ENCODE measurements at regions not wholly inside any gene's neighbourhood (a gene's known extent, or its start where the extent isn't known, plus 50 kb on each side); places are given as distances from the start of the nearest gene placed in this dataset.

DNA sequence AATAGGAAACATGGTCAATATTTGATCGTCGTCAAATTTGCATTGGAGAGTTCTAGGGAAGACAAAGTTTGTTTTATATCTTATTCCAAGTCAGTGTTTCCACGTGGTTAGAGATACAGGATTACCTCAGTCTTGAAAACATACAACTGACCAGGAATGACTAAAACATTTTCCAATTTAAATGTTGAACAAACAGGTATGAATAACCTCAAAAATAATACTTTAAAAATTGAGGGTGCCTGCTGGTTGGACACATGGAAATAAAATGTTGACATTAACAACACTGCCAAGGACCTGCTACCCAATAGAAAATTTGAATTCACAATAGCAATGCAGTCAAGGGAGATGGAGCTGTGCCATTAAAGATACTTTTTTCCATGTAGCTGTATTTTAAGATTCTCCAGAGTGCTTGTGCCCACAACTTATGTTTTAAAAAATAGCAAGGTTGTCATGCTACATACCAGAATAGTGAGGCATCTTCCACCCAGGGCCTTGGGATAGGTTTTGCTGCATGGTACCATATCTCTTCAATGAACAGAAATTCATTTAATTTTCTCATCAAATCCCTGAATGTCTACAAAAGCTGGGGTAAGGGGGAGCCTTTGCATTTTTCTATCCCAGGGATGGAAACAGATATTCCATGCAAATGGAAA lies 260.8 kb downstream of the EFNB2 start:
- no peak for DNase-seq (ENCODE audit: low read depth in 4 of 6, low spot score in 6 of 6)
- Histone ChIP-seq H3K9me3 (ENCODE audit: control insufficient read depth, insufficient read depth, low read length) (no peaks in the 10 kb centered on the region), H3K4me1 (ENCODE audit: control insufficient read depth, insufficient read depth, low read length) (no peaks in the 10 kb centered on the region), H3K27ac (ENCODE audit: low read depth, low read length) (no peak overlapping the region), H3K4me3 (ENCODE audit: low read depth, low read length) (no peak overlapping the region), H3K27me3 (ENCODE audit: control insufficient read depth, insufficient read depth, low read length) (no peaks in the 10 kb centered on the region), H3K36me3 (ENCODE audit: control insufficient read depth, insufficient read depth, low read length) (no peaks in the 10 kb centered on the region)
- WGBS (ENCODE audit: insufficient coverage), result no CpG with 5 or more reads among the region's 3 CpGs

DNA sequence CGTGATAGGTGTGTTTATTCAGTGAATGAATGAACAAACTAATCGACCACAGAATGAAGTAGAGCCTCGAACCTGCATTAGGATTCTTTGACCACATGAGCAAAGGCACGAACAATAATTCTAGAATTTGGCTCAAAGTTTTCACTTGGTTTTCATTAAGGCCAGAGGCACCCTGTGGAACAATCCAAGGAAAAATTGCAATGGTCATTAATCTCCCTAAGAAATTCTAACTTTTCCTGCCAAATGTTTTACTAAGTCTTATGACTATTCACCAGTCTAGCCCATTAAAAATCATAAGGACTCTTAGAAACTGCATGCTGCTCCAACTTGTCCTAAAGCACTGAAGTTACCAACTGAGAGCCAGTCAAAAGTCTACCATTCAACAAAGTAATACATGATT lies 271.7 kb downstream of the EFNB2 start:
- DNase-seq (ENCODE audit: low read depth in 4 of 6, low spot score in 6 of 6), result no peak
- 97% methylated on average over 4 of the region's 4 CpGs for WGBS (ENCODE audit: insufficient coverage)
- no peaks in the 10 kb centered on the region for H3K36me3 ChIP-seq (ENCODE audit: control insufficient read depth, insufficient read depth, low read length)

GRCh38 chr13:106262886-106263285 lies 272.6 kb downstream of the EFNB2 start:
- DNase-seq (ENCODE audit: low read depth in 4 of 6, low spot score in 6 of 6), result no peak
- Histone ChIP-seq H3K4me1 (ENCODE audit: control insufficient read depth, insufficient read depth, low read length) (no peaks in the 10 kb centered on the region), H3K4me3 (ENCODE audit: low read depth, low read length) (no peak overlapping the region), H3K27ac (ENCODE audit: low read depth, low read length) (no peak overlapping the region), H3K36me3 (ENCODE audit: control insufficient read depth, insufficient read depth, low read length) (no peaks in the 10 kb centered on the region), H3K27me3 (ENCODE audit: control insufficient read depth, insufficient read depth, low read length) (no peaks in the 10 kb centered on the region), H3K9me3 (ENCODE audit: control insufficient read depth, insufficient read depth, low read length) (peaks cover 5% of the 10 kb centered on the region)
- 90% methylated on average over 7 of the region's 8 CpGs for WGBS (ENCODE audit: insufficient coverage)

More for the DNA sequence above, 271.7 kb downstream of the EFNB2 start:
- Histone ChIP-seq H3K4me1 (ENCODE audit: control insufficient read depth, insufficient read depth, low read length) (no peaks in the 10 kb centered on the region), H3K4me3 (ENCODE audit: low read depth, low read length) (no peak overlapping the region), H3K27me3 (ENCODE audit: control insufficient read depth, insufficient read depth, low read length) (no peaks in the 10 kb centered on the region), H3K9me3 (ENCODE audit: control insufficient read depth, insufficient read depth, low read length) (peaks cover 5% of the 10 kb centered on the region), H3K27ac (ENCODE audit: low read depth, low read length) (no peak overlapping the region)

DNA sequence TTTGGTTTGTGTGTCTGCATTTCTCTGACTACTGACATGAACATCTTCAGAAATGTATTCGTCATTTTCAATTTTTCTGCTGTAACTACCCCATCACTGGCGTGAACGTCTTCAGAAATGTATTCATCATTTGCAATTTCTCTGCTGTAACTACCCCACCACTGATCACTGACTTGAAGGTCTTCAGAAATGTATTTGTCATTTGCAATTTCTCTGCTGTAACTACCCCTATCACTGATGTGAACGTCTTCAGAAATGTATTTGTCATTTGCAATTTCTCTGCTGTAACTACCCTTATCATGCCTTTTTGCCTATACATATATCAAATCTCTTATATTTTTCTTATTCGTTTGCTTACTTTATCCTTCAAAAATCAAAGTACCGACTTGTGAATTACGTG lies 274.0 kb downstream of the EFNB2 start:
- WGBS (ENCODE audit: insufficient coverage), result 90% methylated on average over 7 of the region's 7 CpGs

GRCh38 chr13:106260352-106260751 lies 275.1 kb downstream of the EFNB2 start:
- no peak for DNase-seq (ENCODE audit: low read depth in 4 of 6, low spot score in 6 of 6)
- 94% methylated on average over 15 of the region's 20 CpGs for WGBS (ENCODE audit: insufficient coverage)
- no peak overlapping the region for H3K27ac ChIP-seq (ENCODE audit: low read depth, low read length)
- no peak overlapping the region for H3K4me3 ChIP-seq (ENCODE audit: low read depth, low read length)
- H3K9me3 ChIP-seq (ENCODE audit: control insufficient read depth, insufficient read depth, low read length), result peaks cover 5% of the 10 kb centered on the region
- no peaks in the 10 kb centered on the region for H3K27me3 ChIP-seq (ENCODE audit: control insufficient read depth, insufficient read depth, low read length)
- no peaks in the 10 kb centered on the region for H3K4me1 ChIP-seq (ENCODE audit: control insufficient read depth, insufficient read depth, low read length)
- no peaks in the 10 kb centered on the region for H3K36me3 ChIP-seq (ENCODE audit: control insufficient read depth, insufficient read depth, low read length)

More for the DNA sequence above, 274.0 kb downstream of the EFNB2 start:
- Histone ChIP-seq H3K4me1 (ENCODE audit: control insufficient read depth, insufficient read depth, low read length) (no peaks in the 10 kb centered on the region), H3K36me3 (ENCODE audit: control insufficient read depth, insufficient read depth, low read length) (no peaks in the 10 kb centered on the region), H3K27ac (ENCODE audit: low read depth, low read length) (no peak overlapping the region), H3K9me3 (ENCODE audit: control insufficient read depth, insufficient read depth, low read length) (peaks cover 5% of the 10 kb centered on the region), H3K4me3 (ENCODE audit: low read depth, low read length) (no peak overlapping the region), H3K27me3 (ENCODE audit: control insufficient read depth, insufficient read depth, low read length) (no peaks in the 10 kb centered on the region)
- no peak for DNase-seq (ENCODE audit: low read depth in 4 of 6, low spot score in 6 of 6)

DNA sequence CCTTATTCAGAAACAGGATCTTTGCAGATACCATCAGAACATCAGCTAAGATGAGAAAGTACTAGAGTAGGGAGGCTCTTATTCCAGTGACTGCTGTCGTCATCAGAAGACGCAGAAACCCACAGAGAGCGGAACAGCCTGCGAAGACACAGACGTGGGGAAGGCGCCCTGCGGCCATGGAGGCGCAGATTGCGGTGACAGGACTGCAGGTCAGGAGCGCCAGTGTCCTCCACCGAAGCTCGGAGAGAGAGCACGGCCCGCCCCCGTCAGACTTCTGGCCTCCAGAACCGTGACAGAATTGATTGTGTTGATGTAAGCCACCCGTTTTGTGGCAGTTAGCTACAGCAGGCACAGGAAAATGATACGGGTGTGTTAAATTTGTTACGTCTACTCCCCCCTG lies 275.5 kb downstream of the EFNB2 start:
- no peaks in the 10 kb centered on the region for H3K4me1 ChIP-seq (ENCODE audit: control insufficient read depth, insufficient read depth, low read length)
- WGBS (ENCODE audit: insufficient coverage), result 96% methylated on average over 19 of the region's 19 CpGs
- peaks cover 5% of the 10 kb centered on the region for H3K9me3 ChIP-seq (ENCODE audit: control insufficient read depth, insufficient read depth, low read length)
- H3K27me3 ChIP-seq (ENCODE audit: control insufficient read depth, insufficient read depth, low read length), result no peaks in the 10 kb centered on the region
- H3K36me3 ChIP-seq (ENCODE audit: control insufficient read depth, insufficient read depth, low read length), result no peaks in the 10 kb centered on the region
- H3K4me3 ChIP-seq (ENCODE audit: low read depth, low read length), result no peak overlapping the region
- DNase-seq (ENCODE audit: low read depth in 4 of 6, low spot score in 6 of 6), result no peak
- no peak overlapping the region for H3K27ac ChIP-seq (ENCODE audit: low read depth, low read length)

DNA sequence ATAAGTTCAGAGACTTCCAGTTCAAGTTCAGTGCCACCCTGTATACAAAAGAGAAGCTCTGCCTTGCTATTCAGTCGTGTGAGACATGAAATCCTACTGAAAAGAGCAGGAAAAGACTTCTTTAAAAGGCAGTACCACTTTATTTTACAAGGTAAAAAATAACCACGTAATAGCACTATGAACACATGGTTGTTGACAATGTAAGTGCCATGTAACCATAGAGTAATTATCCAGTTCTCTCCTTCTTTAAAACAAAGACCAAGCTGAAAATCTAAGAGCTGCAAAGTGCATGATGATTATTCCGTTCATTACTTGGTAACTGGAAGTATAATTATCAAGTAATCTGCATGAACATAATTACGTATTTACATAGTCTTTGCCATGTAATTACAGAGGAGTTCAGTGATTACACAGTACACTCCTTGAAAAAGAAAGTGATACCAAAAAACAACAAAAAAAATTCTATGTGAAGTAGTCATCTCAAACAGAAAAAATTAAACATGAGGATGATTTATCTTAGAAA lies 288.7 kb downstream of the EFNB2 start:
- Histone ChIP-seq H3K36me3 (ENCODE audit: control insufficient read depth, insufficient read depth, low read length) (no peaks in the 10 kb centered on the region), H3K4me1 (ENCODE audit: control insufficient read depth, insufficient read depth, low read length) (no peaks in the 10 kb centered on the region), H3K9me3 (ENCODE audit: control insufficient read depth, insufficient read depth, low read length) (peaks cover 2% of the 10 kb centered on the region), H3K4me3 (ENCODE audit: low read depth, low read length) (no peak overlapping the region), H3K27ac (ENCODE audit: low read depth, low read length) (no peak overlapping the region), H3K27me3 (ENCODE audit: control insufficient read depth, insufficient read depth, low read length) (no peaks in the 10 kb centered on the region)
- peak in 2 of 6 donors; percentile 51 to 55 for DNase-seq (ENCODE audit: low read depth in 4 of 6, low spot score in 6 of 6)
- WGBS (ENCODE audit: insufficient coverage), result no CpG with 5 or more reads among the region's 4 CpGs

DNA sequence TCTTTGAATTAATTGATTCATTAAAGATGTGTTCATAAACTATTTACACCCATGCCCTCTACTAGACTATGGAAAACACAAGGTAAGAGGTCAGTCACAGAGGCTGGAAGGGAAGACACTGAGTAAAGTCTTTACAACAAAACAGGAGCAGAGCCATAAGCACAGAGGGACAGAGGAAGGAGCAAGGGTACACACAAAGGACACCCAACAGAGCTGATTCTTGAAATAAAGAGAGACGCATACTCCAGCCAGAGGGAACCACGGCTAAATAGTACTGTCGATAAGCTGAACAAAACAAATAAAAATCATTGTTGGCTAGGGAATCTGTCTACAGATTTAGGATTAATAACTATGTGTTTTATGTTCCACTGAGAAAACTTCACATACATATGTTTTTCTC lies 289.2 kb downstream of the EFNB2 start:
- WGBS (ENCODE audit: insufficient coverage), result no CpG with 5 or more reads among the region's 3 CpGs
- H3K4me1 ChIP-seq (ENCODE audit: control insufficient read depth, insufficient read depth, low read length), result no peaks in the 10 kb centered on the region
- no peak overlapping the region for H3K27ac ChIP-seq (ENCODE audit: low read depth, low read length)
- no peaks in the 10 kb centered on the region for H3K36me3 ChIP-seq (ENCODE audit: control insufficient read depth, insufficient read depth, low read length)
- no peaks in the 10 kb centered on the region for H3K27me3 ChIP-seq (ENCODE audit: control insufficient read depth, insufficient read depth, low read length)
- no peak overlapping the region for H3K4me3 ChIP-seq (ENCODE audit: low read depth, low read length)
- peak in 1 of 6 donors; percentile 46 for DNase-seq (ENCODE audit: low read depth in 4 of 6, low spot score in 6 of 6)
- peaks cover 2% of the 10 kb centered on the region for H3K9me3 ChIP-seq (ENCODE audit: control insufficient read depth, insufficient read depth, low read length)

DNA sequence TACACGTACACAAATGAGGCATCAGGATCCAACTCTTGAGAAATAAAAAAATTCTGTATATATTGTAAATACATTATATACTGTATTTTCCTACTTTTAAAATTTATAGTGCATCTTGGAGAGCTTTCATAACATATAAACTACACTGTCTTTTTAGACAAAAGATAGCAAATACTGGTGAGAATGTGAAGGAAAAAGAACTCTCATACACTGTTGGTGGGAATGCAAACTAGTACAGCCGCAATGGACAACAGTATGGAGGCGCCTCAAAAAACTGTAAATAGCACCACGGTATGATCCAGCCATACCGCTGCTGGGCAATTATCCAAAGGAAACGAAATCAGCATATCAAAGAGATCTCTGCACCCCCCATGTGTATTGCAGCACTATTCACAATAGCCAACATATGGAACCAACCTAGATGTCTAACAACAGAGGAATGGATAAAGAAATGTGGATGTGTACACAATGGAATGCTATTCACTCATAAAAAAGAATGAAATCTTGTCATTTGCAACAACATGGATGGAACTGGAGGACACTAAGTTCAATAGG lies 292.4 kb downstream of the EFNB2 start:
- H3K27me3 ChIP-seq (ENCODE audit: control insufficient read depth, insufficient read depth, low read length), result no peaks in the 10 kb centered on the region
- no peaks in the 10 kb centered on the region for H3K4me1 ChIP-seq (ENCODE audit: control insufficient read depth, insufficient read depth, low read length)
- peaks cover 2% of the 10 kb centered on the region for H3K9me3 ChIP-seq (ENCODE audit: control insufficient read depth, insufficient read depth, low read length)
- no peak overlapping the region for H3K27ac ChIP-seq (ENCODE audit: low read depth, low read length)
- no peaks in the 10 kb centered on the region for H3K36me3 ChIP-seq (ENCODE audit: control insufficient read depth, insufficient read depth, low read length)
- H3K4me3 ChIP-seq (ENCODE audit: low read depth, low read length), result no peak overlapping the region
- no peak for DNase-seq (ENCODE audit: low read depth in 4 of 6, low spot score in 6 of 6)
- WGBS (ENCODE audit: insufficient coverage), result 40% methylated on average over 4 of the region's 6 CpGs
